Keratinocyte (primary cell): ENCODE measurements at regions not wholly inside any gene's neighbourhood (a gene's known extent, or its start where the extent isn't known, plus 50 kb on each side); places are given as distances from the start of the nearest gene placed in this dataset.

Experiments
- DNase-seq: peaks from one replicate; pipeline ENCODE4 v3.0.0-alpha.2; 2011; ENCODE audit warnings: low read depth, missing footprints, low spot score
- FAIRE-seq: peaks from 2 replicates; lab custom pipeline; 2011; peaks lifted over from hg19 to GRCh38; lab: Jason Lieb, UNC
- H2AFZ ChIP-seq: 2 replicates; pipeline ENCODE4 v1.6.0; 2012; ENCODE audit warnings: low read length, control low read depth, inconsistent platforms; ENCODE audit not compliant: control insufficient read depth
- H3K27ac ChIP-seq: 2 replicates; pipeline ENCODE4 v1.5.1; 2011; ENCODE audit warnings: low read length; ENCODE audit not compliant: control insufficient read depth, insufficient read depth
- H3K27me3 ChIP-seq: 3 replicates; pipeline ENCODE4 v1.6.0; 2011; ENCODE audit warnings: low read length; ENCODE audit not compliant: control insufficient read depth, insufficient read depth; ENCODE audit errors: extremely low read depth
- H3K36me3 ChIP-seq, 2 experiments: 2 replicates in 1 of 2; 3 replicates in 1 of 2; pipeline ENCODE4 v1.5.1; 2011; ENCODE audit warnings: low read length in 2 of 2, mild to moderate bottlenecking in 1 of 2; ENCODE audit not compliant: control insufficient read depth in 2 of 2, insufficient read depth in 2 of 2; ENCODE audit errors: extremely low read depth in 1 of 2
- H3K4me1 ChIP-seq: 3 replicates; pipeline ENCODE4 v1.5.1; 2011; ENCODE audit warnings: low read length; ENCODE audit not compliant: control insufficient read depth, insufficient read depth; ENCODE audit errors: extremely low read depth
- H3K4me2 ChIP-seq: 3 replicates; pipeline ENCODE4 v1.6.0; 2011; ENCODE audit warnings: low read depth, low read length; ENCODE audit not compliant: control insufficient read depth, insufficient read depth; ENCODE audit errors: extremely low read depth
- H3K4me3 ChIP-seq, 3 experiments: fragments of 200-600 bp in 1 of 3; sonication (generic) in 1 of 3; 2 replicates in 2 of 3; 3 replicates in 1 of 3; pipeline ENCODE4 v1.5.1; 2011 to 2016; ENCODE audit warnings: low read length in 3 of 3, mild to moderate bottlenecking in 3 of 3, control low read depth in 2 of 3, inconsistent platforms in 1 of 3, low read depth in 1 of 3, mixed read lengths in 1 of 3, mixed run types in 1 of 3, moderate library complexity in 1 of 3; ENCODE audit not compliant: control insufficient read depth in 2 of 3, insufficient read depth in 2 of 3; ENCODE audit errors: extremely low read depth in 1 of 3
- H3K79me2 ChIP-seq: 2 replicates; pipeline ENCODE4 v1.6.0; 2012; ENCODE audit warnings: low read length; ENCODE audit not compliant: control insufficient read depth, insufficient read depth
- H3K9ac ChIP-seq: 3 replicates; pipeline ENCODE4 v1.6.0; 2011; ENCODE audit warnings: low read length; ENCODE audit not compliant: control insufficient read depth, insufficient read depth; ENCODE audit errors: extremely low read depth
- H3K9me1 ChIP-seq: 3 replicates; pipeline ENCODE4 v1.6.0; 2011; ENCODE audit warnings: low read length; ENCODE audit not compliant: control insufficient read depth, insufficient read depth; ENCODE audit errors: extremely low read depth
- H3K9me3 ChIP-seq: 2 replicates; pipeline ENCODE4 v1.5.1; 2012; ENCODE audit warnings: low read depth, low read length; ENCODE audit not compliant: control insufficient read depth
- H4K20me1 ChIP-seq: 3 replicates; pipeline ENCODE4 v1.6.0; 2011; ENCODE audit warnings: low read length; ENCODE audit not compliant: control insufficient read depth, insufficient read depth; ENCODE audit errors: extremely low read depth
- CTCF ChIP-seq, 3 experiments: IDR thresholded peaks in 1 of 3; conservative IDR thresholded peaks in 1 of 3; optimal IDR thresholded peaks in 1 of 3; 2 replicates in 2 of 3; 3 replicates in 1 of 3; pipeline versions ENCODE3 to v1.5.1; 2011; ENCODE audit warnings: low read length in 3 of 3, mild to moderate bottlenecking in 3 of 3, moderate library complexity in 2 of 3, control low read depth in 1 of 3, inconsistent platforms in 1 of 3; ENCODE audit not compliant: insufficient read depth in 2 of 3; ENCODE audit errors: extremely low read depth in 1 of 3
- EZH2 ChIP-seq: IDR thresholded peaks from one replicate; pipeline ENCODE4 v1.6.1; 2012; ENCODE audit warnings: inconsistent platforms, mild to moderate bottlenecking, low read length, moderate library complexity
- dilution Hi-C: fragments of 300-500 bp; cut with MboI; formaldehyde crosslinking; loops from one replicate; pipeline ENCODE4 v1.7.0; 2020; ENCODE audit warnings: low sequenced_read_pairs; ENCODE audit not compliant: extremely low pct_ligation_motif_present

- DNase-seq (no peak), FAIRE-seq (no peak)
- no peaks in the 10 kb centered on the region for H3K36me3 ChIP-seq
- H3K27me3 ChIP-seq = no peaks in the 10 kb centered on the region
- H2AFZ ChIP-seq = no peak overlapping the region
- no peak overlapping the region for H3K4me2 ChIP-seq
- H3K9ac ChIP-seq = no peak overlapping the region
- no peaks in the 10 kb centered on the region for H3K4me1 ChIP-seq
- no peak for TF ChIP-seq EZH2
- no peak for TF ChIP-seq CTCF (optimal IDR thresholded peaks at IDR 0.05 in 1 of 3, IDR thresholded peaks at IDR 0.05 in 1 of 3, conservative IDR thresholded peaks at IDR 0.05 in 1 of 3; ENCODE audit: extremely low read depth in 1 of 3, insufficient read depth in 2 of 3, low read length in 3 of 3)
- no peaks in the 10 kb centered on the region for H4K20me1 ChIP-seq
- H3K4me3 ChIP-seq = no peak overlapping the region
- dilution Hi-C loops = no loop called here
- H3K9me1 ChIP-seq = no peaks in the 10 kb centered on the region
- no peaks in the 10 kb centered on the region for H3K9me3 ChIP-seq
- H3K27ac ChIP-seq = no peak overlapping the region
- no peaks in the 10 kb centered on the region for H3K79me2 ChIP-seq
These were observed 181.8 kb downstream of the TENT5A start for GRCh38 chr6:81570681-81571080.

- Histone ChIP-seq H3K9me3 (no peaks in the 10 kb centered on the region), H3K27ac (no peak overlapping the region), H3K4me3 (no peak overlapping the region), H3K36me3 (no peaks in the 10 kb centered on the region), H2AFZ (no peak overlapping the region), H3K79me2 (no peaks in the 10 kb centered on the region), H3K9ac (no peak overlapping the region), H3K4me1 (no peaks in the 10 kb centered on the region), H3K9me1 (no peaks in the 10 kb centered on the region), H4K20me1 (no peaks in the 10 kb centered on the region), H3K27me3 (no peaks in the 10 kb centered on the region), H3K4me2 (no peak overlapping the region)
- DNase-seq = no peak
- no peak for TF ChIP-seq EZH2
- no peak for TF ChIP-seq CTCF (optimal IDR thresholded peaks at IDR 0.05 in 1 of 3, IDR thresholded peaks at IDR 0.05 in 1 of 3, conservative IDR thresholded peaks at IDR 0.05 in 1 of 3; ENCODE audit: extremely low read depth in 1 of 3, insufficient read depth in 2 of 3, low read length in 3 of 3)
- dilution Hi-C loops = no loop called here
- no peak for FAIRE-seq
These were observed 183.5 kb downstream of the TENT5A start for GRCh38 chr6:81568973-81569372.
